ENCODE measurements at regions not wholly inside any gene's neighbourhood (a gene's known extent, or its start where the extent isn't known, plus 50 kb on each side); places are given as distances from the start of the nearest gene placed in this dataset.
"Not testable (repeated sequence)": the region's sequence is repeated elsewhere in the genome, so short reads cannot be mapped to it uniquely, and the experiment has no call there.

GRCh38 chr2:188693111-188693510 lies 281.1 kb upstream of the COL3A1 start:
- Mint-ChIP-seq H3K4me1 (ENCODE audit: unreplicated experiment) (peaks cover 11% of the 10 kb centered on the region), H3K4me3 (ENCODE audit: unreplicated experiment) (no peak overlapping the region), H3K27ac (ENCODE audit: unreplicated experiment) (no peak overlapping the region), H3K9me3 (ENCODE audit: unreplicated experiment) (no peaks in the 10 kb centered on the region), H3K27me3 (ENCODE audit: unreplicated experiment) (no peaks in the 10 kb centered on the region), H3K36me3 (ENCODE audit: low read depth, unreplicated experiment) (no peaks in the 10 kb centered on the region)
- no peak for TF ChIP-seq CTCF (IDR thresholded peaks at IDR 0.05; ENCODE audit: unreplicated experiment)
- no peak for DNase-seq (ENCODE audit: low spot score)

GRCh38 chr2:188693771-188694170 lies 280.4 kb upstream of the COL3A1 start:
- no peak overlapping the region for H3K4me3 Mint-ChIP-seq (ENCODE audit: unreplicated experiment)
- no peaks in the 10 kb centered on the region for H3K27me3 Mint-ChIP-seq (ENCODE audit: unreplicated experiment)
- H3K27ac Mint-ChIP-seq (ENCODE audit: unreplicated experiment): no peak overlapping the region
- DNase-seq (ENCODE audit: low spot score): no peak
- no peaks in the 10 kb centered on the region for H3K36me3 Mint-ChIP-seq (ENCODE audit: low read depth, unreplicated experiment)
- H3K9me3 Mint-ChIP-seq (ENCODE audit: unreplicated experiment): no peaks in the 10 kb centered on the region
- TF ChIP-seq CTCF (IDR thresholded peaks at IDR 0.05; ENCODE audit: unreplicated experiment): no peak
- peaks cover 11% of the 10 kb centered on the region for H3K4me1 Mint-ChIP-seq (ENCODE audit: unreplicated experiment)

GRCh38 chr2:188695953-188696352 lies 278.2 kb upstream of the COL3A1 start:
- H3K4me1 Mint-ChIP-seq (ENCODE audit: unreplicated experiment): peaks cover 11% of the 10 kb centered on the region
- H3K27ac Mint-ChIP-seq (ENCODE audit: unreplicated experiment): no peak overlapping the region
- no peaks in the 10 kb centered on the region for H3K27me3 Mint-ChIP-seq (ENCODE audit: unreplicated experiment)
- H3K4me3 Mint-ChIP-seq (ENCODE audit: unreplicated experiment): no peak overlapping the region
- no peak for DNase-seq (ENCODE audit: low spot score)
- no peaks in the 10 kb centered on the region for H3K36me3 Mint-ChIP-seq (ENCODE audit: low read depth, unreplicated experiment)
- H3K9me3 Mint-ChIP-seq (ENCODE audit: unreplicated experiment): no peaks in the 10 kb centered on the region
- no peak for TF ChIP-seq CTCF (IDR thresholded peaks at IDR 0.05; ENCODE audit: unreplicated experiment)

- DNase-seq (ENCODE audit: low spot score); H3K9me3 Mint-ChIP-seq (ENCODE audit: unreplicated experiment); H3K4me3 Mint-ChIP-seq (ENCODE audit: unreplicated experiment); H3K36me3 Mint-ChIP-seq (ENCODE audit: low read depth, unreplicated experiment); H3K27ac Mint-ChIP-seq (ENCODE audit: unreplicated experiment); H3K27me3 Mint-ChIP-seq (ENCODE audit: unreplicated experiment): not testable (repeated sequence)
- peaks cover 11% of the 10 kb centered on the region for H3K4me1 Mint-ChIP-seq (ENCODE audit: unreplicated experiment)
Measured at GRCh38 chr2:188698151-188698550, 276.0 kb upstream of the COL3A1 start.

GRCh38 chr2:188701836-188702235 lies 272.3 kb upstream of the COL3A1 start:
- Mint-ChIP-seq H3K27me3 (ENCODE audit: unreplicated experiment) (no peaks in the 10 kb centered on the region), H3K4me3 (ENCODE audit: unreplicated experiment) (no peak overlapping the region), H3K27ac (ENCODE audit: unreplicated experiment) (no peak overlapping the region), H3K4me1 (ENCODE audit: unreplicated experiment) (no peaks in the 10 kb centered on the region), H3K36me3 (ENCODE audit: low read depth, unreplicated experiment) (no peaks in the 10 kb centered on the region), H3K9me3 (ENCODE audit: unreplicated experiment) (no peaks in the 10 kb centered on the region)
- TF ChIP-seq CTCF (IDR thresholded peaks at IDR 0.05; ENCODE audit: unreplicated experiment): no peak
- DNase-seq (ENCODE audit: low spot score): no peak

GRCh38 chr2:188705191-188705590 lies 269.0 kb upstream of the COL3A1 start:
- TF ChIP-seq CTCF (IDR thresholded peaks at IDR 0.05; ENCODE audit: unreplicated experiment): no peak
- peaks cover under 1% of the 10 kb centered on the region for H3K9me3 Mint-ChIP-seq (ENCODE audit: unreplicated experiment)
- no peak overlapping the region for H3K27ac Mint-ChIP-seq (ENCODE audit: unreplicated experiment)
- no peaks in the 10 kb centered on the region for H3K27me3 Mint-ChIP-seq (ENCODE audit: unreplicated experiment)
- H3K4me1 Mint-ChIP-seq (ENCODE audit: unreplicated experiment): no peaks in the 10 kb centered on the region
- DNase-seq (ENCODE audit: low spot score): no peak
- no peak overlapping the region for H3K4me3 Mint-ChIP-seq (ENCODE audit: unreplicated experiment)
- H3K36me3 Mint-ChIP-seq (ENCODE audit: low read depth, unreplicated experiment): no peaks in the 10 kb centered on the region

Data from endothelial cell (in vitro differentiated cells).